Renal cortex interstitium (tissue), 11 donors: ENCODE measurements at regions not wholly inside any gene's neighbourhood (a gene's known extent, or its start where the extent isn't known, plus 50 kb on each side); places are given as distances from the start of the nearest gene placed in this dataset.
"Not testable (repeated sequence)": the region's sequence is repeated elsewhere in the genome, so short reads cannot be mapped to it uniquely, and the experiment has no call there.

ENCODE experiments used
- DNase-seq, 11 donors: peaks; one replicate each; pipeline ENCODE4 v3.0.0-alpha.2; 2013; ENCODE audit warnings: low read depth in 9 of 11, low spot score in 4 of 11; ENCODE audit errors: extremely low read depth in 1 of 11

DNA sequence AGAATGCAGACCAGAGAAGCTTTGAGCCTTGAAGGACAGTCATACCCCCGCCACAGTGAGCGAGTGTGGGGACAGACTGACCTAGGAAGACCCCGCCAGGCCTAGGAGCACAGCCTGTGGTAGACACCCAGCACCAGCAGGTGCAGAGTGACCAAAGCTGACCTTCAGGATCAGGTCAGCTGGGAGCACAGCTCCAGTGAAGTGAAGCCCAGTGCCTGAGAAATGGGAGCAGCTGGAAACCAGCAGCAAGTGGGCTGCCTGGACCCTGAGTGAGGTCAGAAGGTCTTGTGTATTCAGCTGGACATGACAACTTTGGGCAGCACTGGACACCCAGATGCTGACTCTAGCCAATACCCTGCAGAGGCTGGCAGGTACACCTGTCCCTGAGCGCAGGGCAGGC lies 268.9 kb downstream of the TEX29 start:
- no peak for DNase-seq

GRCh38 chr13:111589992-111590391 lies 269.6 kb downstream of the TEX29 start:
- no peak for DNase-seq

DNA sequence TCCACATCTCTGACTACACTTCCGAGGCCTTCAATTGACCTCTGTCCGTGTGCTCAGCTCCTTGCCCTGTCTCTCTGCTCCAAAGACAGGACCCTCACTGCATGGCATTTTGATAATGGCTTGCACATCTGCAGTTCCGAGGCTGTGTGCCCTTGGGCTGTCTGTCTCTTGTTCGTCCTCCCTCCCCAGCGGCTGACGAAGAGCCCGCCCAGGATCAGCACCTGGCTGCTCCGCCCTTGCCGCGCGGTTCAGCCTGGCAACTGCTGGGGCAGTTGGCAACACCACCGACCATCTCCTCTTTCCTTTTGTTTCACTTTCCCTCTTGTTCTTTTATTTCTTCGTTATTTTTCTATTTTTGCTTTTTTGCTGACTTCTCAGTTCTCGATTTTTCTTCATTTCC lies 270.4 kb downstream of the TEX29 start:
- DNase-seq = no peak

DNA sequence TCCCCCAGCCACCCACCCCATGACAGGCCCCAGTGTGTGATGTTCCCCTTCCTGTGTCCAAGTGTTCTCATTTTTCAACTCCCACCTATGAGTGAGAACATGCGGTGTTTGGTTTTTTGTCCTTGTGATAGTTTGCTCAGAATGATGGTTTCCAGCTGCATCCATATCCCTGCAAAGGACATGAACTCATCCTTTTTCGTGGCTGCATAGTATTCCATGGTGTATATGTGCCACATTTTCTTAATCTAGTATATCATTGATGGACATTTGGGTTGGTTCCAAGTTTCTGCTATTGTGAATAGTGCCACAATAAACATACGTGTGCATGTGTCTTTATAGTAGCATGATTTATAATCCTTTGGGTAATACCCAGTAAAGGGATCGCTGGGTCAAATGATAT lies 273.0 kb downstream of the TEX29 start:
- DNase-seq = not testable (repeated sequence)

GRCh38 chr13:111594606-111595005 lies 274.2 kb downstream of the TEX29 start:
- DNase-seq = no peak

DNA sequence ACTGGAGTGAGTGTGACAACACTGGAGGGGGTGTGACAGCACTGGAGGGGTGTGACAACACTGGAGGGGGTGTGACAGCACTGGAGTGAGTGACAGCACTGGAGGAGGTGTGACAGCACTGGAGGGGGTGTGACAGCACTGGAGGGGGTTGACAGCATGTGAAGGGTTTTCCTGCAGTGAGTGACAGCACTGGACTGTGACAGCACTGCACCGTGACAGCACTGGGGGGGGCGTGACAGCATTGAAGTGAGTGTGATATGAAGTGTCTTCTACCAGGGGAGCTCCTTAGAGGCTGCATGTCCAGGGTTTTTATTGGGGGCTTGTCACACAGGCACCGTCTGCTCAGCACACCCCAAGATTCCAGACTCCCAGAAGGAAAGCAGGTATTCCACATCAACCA lies 274.8 kb downstream of the TEX29 start:
- DNase-seq = no peak

DNA sequence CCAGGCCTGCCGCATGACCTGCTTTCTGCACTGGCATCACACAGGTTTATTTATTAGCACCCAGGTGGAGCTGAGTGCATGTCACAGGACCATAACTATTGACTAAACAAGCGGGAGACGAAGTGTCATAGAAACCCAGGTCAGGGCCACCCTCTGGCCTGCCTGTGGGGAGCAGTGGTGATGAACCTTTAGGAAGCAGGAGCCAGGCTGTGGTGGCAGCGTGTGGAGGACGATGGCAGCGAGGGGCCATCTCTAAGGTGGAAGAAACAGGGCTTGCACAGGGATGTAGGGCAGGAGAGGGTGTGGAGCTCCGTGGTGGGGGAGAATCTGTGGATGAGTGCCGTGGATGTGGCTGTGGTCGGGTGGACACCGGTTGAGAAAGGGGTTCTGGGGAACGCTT lies 275.3 kb downstream of the TEX29 start:
- no peak for DNase-seq

DNA sequence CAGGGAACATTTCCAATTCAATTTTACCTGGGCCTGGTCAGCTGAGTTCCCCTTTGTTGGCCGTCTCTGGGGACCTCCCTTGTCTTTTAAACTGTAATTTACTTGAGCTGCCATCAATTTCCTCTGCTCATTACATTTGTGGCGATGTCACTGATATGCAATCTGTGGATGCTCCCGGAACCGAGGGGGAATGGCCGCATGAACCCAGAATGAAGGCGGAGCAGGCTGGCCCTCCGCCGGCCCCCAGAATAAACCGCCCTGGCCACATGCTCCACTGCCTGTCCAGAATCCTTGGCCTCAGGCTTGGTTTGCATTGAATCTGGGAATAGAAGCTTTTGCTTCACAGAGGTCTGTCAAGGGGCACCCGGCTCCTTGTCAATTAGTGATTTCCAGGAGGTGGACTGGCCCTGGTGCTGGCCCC lies 276.8 kb downstream of the TEX29 start:
- peak in 1 of 11 donors; percentile 24 for DNase-seq

GRCh38 chr13:111597618-111598017 lies 277.2 kb downstream of the TEX29 start:
- no peak for DNase-seq

- peak in 1 of 11 donors; percentile 25 for DNase-seq
Measured at GRCh38 chr13:111598747-111599146, 278.3 kb downstream of the TEX29 start.

- DNase-seq = no peak
Measured at GRCh38 chr13:111599791-111600190, 279.3 kb downstream of the TEX29 start.

GRCh38 chr13:111602874-111603273 lies 282.4 kb downstream of the TEX29 start:
- no peak for DNase-seq

- no peak for DNase-seq
Measured at GRCh38 chr13:111604097-111604496, 283.7 kb downstream of the TEX29 start.

DNA sequence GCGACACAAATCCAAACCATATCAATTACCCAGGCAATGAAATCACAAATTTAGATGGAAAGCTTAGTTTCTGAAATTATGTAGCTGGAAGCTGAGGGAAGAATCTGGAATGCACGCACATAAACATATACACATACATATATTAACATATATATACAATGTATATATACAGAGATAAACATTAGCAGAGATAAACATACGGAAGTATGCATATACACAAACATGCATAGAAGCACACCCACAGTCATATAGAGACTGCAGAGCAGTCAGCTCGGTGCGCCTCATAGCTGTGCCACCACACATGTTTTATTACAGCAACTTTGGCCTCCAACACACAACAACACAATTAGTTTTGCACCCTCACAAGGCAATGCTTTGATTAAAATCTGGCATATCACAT lies 288.1 kb downstream of the TEX29 start:
- DNase-seq = no peak

- DNase-seq = no peak
Measured at GRCh38 chr13:111609631-111610030, 289.2 kb downstream of the TEX29 start.

DNA sequence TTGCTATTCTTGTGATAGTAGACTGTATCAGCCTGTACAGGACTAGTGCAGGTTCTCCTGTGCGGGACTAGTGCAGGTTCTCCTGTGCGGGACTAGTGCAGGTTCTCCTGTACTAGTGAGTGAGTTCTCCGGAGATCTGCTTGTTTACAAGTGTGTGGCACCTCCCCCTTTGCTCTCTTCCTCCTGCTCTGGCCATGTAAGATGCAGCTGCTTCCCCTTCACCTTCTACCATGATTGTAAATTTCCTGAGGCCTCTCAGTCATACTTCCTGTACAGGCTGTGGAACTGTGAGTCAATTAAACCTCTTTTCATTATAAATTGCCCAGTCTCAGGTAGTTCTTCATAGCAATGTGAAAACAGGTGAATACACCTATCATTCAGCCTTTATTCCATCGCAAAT lies 289.6 kb downstream of the TEX29 start:
- DNase-seq = no peak

DNA sequence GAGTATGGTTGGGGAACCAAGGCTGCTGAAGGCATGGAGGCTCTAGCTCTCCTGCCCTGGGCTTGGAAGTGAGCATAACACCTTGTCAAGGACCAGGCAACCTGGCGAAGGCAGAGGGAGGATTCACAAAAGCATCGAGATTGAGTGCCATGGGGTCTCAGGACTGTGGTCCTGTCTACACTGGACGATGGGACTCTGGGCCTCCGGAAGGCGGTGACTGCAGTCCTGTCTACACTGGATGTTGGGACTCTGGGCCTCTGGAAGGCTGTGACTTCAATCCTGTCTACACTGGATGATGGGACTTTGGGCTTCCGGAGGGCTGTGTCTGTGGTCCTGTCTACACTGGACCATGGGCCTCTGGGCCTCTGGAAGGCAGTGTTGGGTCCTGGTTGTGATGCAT lies 290.4 kb downstream of the TEX29 start:
- no peak for DNase-seq

GRCh38 chr13:111611651-111612050 lies 291.2 kb downstream of the TEX29 start:
- DNase-seq = no peak

- DNase-seq = no peak
Measured at GRCh38 chr13:111612886-111613285, 292.4 kb downstream of the TEX29 start.

DNA sequence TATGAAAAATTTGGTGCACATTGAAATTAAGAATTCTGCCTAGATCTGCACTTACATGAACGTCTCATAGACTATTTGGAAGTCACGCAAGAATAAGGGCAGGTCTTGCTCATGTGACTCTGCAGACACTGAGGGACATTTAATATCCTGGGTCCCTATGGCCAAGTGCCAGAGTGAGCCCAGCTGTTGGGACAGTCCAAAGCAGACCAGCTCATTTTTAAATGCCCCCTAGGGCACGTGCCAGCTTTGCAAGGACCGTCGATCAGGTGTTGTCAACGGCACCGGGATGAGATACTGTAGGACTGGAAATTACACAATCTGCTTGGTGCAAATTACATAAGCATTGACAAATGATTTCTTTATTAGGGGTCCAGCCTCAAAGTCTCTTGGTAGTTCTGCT lies 293.6 kb downstream of the TEX29 start:
- DNase-seq = no peak

DNA sequence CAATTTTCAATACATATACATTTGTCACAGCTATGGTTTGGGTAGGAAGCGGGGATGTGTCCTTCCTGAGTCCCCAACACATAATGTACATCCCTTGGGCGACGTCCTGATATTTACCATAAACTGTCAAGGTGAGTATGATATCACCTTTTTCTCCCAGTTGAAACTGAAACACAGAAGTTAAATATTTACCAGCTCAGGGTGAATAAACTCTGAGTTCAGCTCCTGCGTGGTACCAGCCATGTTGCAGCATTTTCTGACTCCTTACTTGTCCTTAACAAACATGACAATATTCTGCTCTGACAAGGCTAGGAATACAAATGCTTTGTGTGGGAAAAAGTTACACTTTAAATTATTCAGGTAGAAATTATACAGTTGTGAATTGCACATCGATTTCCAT lies 294.2 kb downstream of the TEX29 start:
- no peak for DNase-seq

GRCh38 chr13:111616203-111616602 lies 295.8 kb downstream of the TEX29 start:
- no peak for DNase-seq
